VCaP (cell line): ENCODE measurements at regions not wholly inside any gene's neighbourhood (a gene's known extent, or its start where the extent isn't known, plus 50 kb on each side); places are given as distances from the start of the nearest gene placed in this dataset.

Source experiments
- H3K27ac ChIP-seq: fragments of 450-650 bp; 2 replicates; pipeline ENCODE4 v1.5.1; 2017
- TF ChIP-seq, protein P1 (sequence below): fragments of 450-650 bp; conservative IDR thresholded peaks from 2 replicates; pipeline ENCODE4 v1.5.1; 2017; ENCODE audit warnings: mild to moderate bottlenecking, moderate library complexity

DNA sequence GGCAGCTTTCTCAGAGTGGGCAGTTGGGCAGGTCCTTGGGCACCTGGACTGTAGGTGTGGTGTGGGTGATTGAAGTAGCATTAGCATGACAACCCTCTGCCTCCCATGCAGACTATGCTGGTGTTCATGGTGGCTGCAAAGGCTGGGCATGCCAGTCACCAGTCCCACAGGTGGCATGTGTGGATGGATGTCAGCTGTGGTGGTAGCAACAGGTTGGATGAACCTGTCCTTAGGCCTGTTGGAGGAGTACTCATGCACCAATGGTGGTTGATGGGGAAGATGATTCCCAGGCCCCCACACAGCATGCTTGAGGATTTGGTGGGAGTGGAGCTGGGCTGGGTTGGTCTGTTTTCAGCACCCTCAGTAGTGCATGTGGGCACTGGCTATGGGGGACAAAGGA lies 251.1 kb downstream of the PAX1 start:
- TF ChIP-seq, protein P1, sequence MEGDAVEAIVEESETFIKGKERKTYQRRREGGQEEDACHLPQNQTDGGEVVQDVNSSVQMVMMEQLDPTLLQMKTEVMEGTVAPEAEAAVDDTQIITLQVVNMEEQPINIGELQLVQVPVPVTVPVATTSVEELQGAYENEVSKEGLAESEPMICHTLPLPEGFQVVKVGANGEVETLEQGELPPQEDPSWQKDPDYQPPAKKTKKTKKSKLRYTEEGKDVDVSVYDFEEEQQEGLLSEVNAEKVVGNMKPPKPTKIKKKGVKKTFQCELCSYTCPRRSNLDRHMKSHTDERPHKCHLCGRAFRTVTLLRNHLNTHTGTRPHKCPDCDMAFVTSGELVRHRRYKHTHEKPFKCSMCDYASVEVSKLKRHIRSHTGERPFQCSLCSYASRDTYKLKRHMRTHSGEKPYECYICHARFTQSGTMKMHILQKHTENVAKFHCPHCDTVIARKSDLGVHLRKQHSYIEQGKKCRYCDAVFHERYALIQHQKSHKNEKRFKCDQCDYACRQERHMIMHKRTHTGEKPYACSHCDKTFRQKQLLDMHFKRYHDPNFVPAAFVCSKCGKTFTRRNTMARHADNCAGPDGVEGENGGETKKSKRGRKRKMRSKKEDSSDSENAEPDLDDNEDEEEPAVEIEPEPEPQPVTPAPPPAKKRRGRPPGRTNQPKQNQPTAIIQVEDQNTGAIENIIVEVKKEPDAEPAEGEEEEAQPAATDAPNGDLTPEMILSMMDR = no peak
- H3K27ac ChIP-seq = no peak overlapping the region

GRCh38 chr20:21947406-21947805 lies 241.9 kb downstream of the PAX1 start:
- no peak overlapping the region for H3K27ac ChIP-seq
- TF ChIP-seq, protein P1 = no peak

- H3K27ac ChIP-seq = peak overlapping the region; percentile 51; the same call in 1 of the 2 replicates
- TF ChIP-seq, protein P1 = no peak
These were observed 238.8 kb downstream of the PAX1 start for GRCh38 chr20:21944227-21944626.

GRCh38 chr20:21941941-21942805 lies 236.7 kb downstream of the PAX1 start:
- TF ChIP-seq, protein P1 = no peak

DNA sequence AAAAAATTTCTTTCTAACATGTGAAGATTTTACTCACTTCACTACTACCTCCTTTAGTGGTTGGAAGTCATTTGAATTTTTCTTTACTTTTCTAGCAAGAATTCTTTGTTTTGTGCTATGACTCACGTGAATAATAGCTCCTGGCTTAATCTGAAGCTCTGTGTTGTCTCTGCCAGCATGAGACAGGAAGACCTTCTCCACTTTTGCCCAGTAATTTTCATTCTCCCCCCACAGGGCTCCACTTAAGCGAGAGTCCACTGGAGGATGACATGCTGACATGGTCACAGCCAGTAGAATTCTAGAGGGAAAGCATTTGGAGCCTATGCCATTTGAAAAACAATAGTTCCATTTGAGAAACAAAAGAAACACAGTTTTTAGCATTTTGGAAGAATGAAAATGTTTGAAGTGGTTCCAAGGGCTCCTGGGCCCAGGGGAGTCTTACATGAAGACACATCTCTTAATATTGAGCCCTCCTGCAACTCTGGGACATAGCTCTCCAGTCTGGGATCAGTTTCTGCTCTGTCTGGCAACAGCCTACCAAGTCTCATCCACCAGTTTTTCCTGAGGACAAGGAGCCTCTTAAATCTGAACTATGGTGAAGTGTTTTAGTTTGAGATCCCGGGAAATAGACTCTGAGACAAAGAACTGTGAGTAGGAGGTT lies 231.4 kb downstream of the PAX1 start:
- H3K27ac ChIP-seq = no peak overlapping the region
- TF ChIP-seq, protein P1 = no peak

More at GRCh38 chr20:21941941-21942805, 236.7 kb downstream of the PAX1 start:
- peak overlapping the region; percentile 51 for H3K27ac ChIP-seq

DNA sequence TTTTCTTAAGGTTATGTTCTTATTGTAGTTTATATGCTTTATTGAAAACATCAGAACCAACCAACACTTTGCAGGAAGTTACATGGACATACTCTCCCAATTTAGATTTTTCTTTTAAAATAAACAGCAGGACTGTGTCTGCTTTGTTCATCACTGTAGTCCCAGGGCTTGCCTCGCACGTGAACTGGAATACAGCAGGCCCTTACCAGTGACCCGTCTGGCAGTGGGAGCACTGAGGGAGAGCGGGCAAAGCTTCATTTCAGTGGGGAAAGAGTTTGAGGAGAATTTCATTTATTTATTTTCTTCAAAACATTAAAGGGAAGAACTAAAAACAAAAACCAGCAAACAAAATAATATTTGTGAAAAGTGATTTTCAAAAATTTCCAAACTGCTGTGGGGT lies 230.8 kb downstream of the PAX1 start:
- no peak overlapping the region for H3K27ac ChIP-seq
- TF ChIP-seq, protein P1 = no peak

- no peak overlapping the region for H3K27ac ChIP-seq
- TF ChIP-seq, protein P1 = no peak
These were observed 228.1 kb downstream of the PAX1 start for GRCh38 chr20:21933526-21933925.
